HK-2 (cell line): ENCODE measurements at regions not wholly inside any gene's neighbourhood (a gene's known extent, or its start where the extent isn't known, plus 50 kb on each side); places are given as distances from the start of the nearest gene placed in this dataset.

Experiments
- DNase-seq: peaks from one replicate; pipeline ENCODE4 v3.0.0-alpha.2; 2018; ENCODE audit not compliant: unreplicated experiment

DNA sequence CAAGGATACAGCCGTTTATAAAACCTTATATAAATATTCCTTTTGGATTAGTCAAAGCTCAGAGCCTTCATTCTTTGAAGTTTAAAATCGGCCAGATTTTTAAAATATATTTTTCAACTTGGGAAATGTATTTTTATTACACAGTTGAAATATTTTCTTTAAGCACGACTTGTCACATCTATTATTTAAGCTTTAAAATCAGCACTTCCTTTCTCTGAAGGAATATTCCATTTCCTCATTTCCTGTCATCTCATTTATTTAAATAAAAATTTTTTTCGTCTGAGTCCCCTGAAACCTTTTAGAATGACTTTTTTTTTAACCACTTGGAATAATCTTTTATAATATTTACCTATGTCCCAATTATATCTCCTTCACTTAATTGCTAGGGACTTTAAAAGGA is 107.5 kb upstream of the PDE3A start:
- no peak for DNase-seq

DNA sequence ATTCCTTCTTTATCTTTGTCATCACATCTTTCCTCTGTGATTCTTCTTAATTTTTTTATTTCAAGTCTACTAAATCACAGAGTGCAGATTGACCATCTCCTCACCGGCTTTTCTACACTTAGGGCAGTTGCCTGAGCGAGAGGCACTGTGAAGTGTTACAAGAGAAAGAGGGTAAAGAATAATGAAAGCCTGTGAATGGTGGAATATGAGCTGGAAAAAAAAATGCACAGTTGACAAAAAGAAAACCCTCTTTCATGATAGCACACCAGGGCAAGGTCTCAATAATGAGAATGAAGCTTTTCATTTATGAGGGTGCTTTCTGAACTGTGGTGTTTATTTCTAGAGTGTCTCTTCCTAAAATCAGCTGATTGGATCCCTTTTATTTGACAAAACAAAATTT is 106.2 kb upstream of the PDE3A start:
- DNase-seq = no peak

DNA sequence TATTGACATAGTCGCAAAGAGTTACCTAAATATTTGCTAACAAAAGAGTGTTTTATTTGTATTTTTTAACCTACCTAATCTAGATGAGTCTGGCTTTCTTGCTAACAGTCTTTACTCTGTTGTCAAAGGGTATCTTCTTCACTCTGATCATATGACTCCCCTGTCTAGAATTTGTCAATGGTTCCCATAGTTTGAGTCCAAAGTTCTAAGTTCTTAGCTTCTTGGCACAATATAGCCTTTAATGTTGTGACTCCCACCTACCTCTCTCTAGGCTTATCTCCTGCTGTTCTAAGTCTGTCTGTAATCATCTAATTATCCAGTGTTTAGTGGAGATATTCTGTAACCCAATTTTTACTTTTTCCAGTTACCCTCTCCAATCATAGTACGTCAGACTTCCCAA is 104.3 kb upstream of the PDE3A start:
- DNase-seq = no peak

DNA sequence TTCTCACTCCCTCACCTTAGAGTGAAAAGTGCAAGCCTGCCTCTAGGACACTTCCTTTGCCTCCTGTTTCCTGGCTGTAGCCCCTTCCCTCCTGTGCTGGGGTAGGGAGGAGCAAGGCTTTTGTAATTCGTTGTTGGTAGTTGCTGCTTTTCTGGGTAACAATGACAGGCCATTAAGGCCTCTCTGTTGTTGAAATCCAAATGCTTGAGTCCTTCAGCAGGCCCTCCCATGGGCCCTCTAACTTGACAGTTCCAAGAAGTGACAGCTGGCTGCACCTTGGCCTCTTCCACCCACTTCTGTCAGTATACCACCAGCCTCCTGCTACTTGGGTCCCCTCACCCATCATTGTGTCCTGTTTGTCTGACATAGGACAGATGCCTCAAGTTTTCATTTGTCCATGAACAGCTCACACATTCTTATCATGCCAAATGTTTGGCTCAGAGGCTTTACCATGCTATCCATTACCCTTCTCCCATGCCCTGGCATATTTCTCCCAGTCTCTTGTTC is 103.7 kb upstream of the PDE3A start:
- DNase-seq = no peak

DNA sequence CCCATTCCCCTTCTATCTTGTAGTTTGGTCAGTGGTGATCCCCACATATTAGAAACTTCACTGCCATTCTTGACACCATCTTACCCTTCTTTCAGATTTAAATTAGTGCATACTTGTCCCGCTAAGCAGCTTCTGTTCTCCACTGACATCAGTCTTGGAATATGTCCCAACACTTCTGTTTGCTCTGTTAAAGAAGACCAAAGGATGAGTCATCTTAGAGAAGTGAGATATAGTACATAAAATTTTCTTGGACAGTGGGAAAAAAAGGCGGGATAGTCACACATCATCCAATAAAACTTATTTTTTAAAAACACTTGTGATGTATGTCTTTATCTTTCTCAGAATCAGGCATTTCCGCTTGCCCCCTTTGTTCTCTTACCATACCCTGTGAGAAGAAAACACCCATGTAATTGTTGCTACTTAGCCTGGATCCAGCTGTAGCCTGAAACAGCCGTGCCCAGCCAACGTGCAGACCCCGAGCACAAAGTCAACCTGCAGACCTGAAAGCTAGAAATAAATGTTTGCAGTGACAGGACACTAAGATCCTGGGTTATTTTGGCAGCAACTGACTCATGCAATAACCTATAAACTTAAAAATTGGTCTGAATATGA is 100.1 kb upstream of the PDE3A start:
- DNase-seq = no peak

DNA sequence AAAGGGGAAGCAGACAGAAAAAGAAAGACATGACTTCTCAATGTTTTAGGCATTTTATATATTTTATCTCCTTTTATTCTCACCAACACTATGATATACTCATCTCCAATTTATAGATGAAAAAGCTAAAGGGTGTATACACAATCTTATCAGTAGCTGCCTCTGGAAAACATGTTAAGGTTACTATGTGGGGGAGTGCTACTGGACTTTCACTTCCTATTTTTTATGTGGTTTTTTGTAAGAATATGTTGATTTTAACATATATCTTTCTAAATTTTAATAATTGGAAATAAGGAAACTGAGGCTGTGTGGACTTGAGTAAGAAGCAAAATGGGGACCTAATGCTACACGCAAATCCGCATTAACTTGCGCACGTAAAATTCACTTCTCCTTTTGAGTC is 99.6 kb upstream of the PDE3A start:
- DNase-seq = no peak

DNA sequence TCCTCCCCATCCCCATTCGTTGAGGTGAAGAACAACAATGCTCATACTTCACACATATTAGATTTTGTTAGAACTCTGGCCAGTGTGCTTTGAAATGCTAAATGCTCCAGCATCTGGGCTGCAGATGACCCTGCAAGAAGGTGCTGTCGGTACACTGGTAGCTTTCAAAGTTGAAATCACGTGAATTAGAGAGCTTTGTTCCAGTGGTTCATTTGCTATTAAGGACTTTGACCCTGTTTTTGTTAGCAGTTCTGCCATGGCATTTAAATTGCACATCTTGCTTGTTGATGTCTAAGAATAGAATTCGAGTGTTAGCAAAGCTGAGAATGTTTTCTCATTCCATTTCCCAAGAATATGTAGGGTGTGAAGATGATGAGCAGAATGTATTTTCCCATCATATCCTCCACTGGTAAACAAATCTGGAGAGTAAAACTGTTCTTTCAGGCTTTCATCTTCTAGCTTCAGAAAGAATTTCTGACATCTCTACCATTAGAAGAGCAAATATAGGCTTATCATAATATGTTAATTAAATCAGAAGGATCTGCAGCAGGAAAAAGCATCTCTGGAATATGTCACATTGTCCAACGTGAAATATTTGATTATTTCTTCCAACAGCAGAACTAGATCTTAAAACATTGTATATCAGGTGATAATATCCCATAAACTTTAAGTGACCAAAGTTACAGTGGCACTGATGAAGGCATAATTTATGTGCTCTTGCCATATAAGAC is 98.8 kb upstream of the PDE3A start:
- DNase-seq = no peak

DNA sequence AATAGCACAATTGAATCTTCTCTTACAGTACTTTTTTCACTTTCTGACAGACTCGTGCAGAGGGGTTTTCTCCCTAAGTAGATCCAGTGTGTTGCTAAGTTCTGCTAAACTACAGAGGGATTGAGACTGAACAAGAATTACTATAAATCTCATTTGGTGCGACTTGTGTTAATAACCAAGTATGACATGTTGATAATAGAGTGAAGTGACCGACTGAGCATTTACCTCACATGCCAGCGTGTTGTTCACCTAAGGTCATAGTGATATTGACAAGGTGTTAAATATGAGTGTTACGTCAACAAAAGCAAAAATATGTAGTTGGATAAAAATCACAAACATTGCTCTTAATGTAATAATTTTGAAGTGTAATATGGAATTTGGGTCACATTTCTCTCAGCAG is 97.8 kb upstream of the PDE3A start:
- DNase-seq = no peak

DNA sequence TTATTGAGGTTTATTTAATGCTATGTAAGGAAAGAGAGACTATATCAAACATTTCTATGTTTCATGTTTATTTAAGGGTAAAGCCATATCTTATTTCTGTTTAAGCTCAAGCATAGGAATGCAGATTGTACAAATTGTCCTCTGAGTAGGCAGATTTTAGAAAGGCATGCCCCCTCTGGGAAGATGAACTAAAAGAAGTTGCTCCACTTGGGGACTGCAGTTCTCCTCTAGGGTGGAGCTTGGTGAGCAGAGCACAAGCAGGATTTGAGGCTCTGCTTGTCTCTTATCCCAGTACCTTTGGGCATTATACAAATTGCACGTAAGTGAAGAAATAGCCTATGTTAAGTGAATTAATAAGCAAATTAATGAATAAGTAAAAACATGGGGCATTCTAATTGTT is 96.2 kb upstream of the PDE3A start:
- no peak for DNase-seq

DNA sequence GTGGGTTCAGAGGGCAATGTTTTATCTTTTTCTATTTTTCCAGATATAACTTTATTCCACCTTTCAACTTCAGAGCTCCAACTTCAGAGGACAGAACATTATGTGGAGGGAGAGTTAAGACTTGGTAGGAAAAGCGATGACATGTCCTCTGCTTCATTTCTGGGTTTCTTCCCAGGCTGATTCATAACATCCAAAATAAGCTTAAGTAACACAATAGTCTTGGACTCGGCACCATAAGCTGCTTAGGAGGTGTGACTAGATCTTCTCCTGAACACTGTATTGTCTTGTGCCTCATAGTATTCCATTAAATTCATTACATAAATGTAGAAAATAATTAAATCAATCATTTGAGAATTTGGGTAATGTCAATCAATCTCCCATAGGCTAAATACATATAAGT is 95.5 kb upstream of the PDE3A start:
- no peak for DNase-seq

DNA sequence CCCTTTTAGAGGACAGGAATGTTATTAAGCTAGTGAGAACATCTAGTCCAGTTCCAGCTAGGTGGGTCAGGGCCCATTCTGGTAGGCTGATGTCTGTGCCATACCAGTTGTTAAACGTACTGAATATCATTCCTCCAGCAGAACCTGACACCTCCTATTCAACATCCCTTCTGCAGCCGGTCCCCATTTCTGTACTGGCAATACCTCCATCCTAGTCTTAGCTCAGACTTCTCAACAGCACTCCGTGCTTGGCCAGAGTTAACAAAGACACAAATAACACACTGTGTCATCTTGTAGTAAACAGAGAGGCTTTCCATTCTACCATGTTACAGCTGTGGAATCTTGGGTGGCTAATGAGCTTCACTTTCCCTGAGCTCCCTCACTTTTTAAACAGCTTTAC is 94.3 kb upstream of the PDE3A start:
- no peak for DNase-seq

DNA sequence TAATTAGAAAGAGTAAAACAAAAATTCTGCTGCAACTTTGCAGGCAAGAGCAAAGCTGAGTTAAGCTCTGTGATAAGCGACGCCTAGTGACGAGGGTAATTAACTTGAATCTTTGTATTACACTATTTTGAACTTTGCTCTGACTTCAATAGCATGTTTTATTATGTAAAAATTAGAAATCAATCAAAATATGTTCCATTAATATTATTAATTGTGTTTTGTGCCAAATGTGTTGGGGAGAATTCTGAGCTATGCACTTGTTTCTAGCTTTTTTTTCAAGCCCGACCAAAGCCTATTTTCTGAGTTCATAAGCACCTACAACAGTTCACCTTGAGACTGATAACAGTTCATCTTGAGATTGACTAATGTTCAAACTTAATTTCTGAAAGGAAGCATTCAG is 90.1 kb upstream of the PDE3A start:
- no peak for DNase-seq

DNA sequence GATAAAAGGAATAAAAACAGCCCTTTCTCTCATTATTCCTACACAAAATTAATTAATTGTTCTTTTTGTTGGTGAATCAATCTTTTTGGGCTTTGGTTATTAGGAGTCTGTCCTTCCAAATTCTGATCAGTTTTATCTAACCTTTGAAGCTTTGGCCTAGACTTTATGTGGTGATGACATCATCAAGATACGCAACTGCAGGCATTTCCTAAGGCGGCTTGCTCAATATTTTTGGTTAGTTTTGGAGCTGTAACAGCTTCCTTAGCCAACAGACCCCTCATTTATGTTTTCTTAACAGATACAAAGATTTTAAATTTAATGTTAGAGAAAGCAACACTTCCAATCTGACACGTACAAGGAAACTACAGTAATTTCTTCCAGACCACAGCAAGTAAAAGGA is 87.8 kb upstream of the PDE3A start:
- DNase-seq = no peak

DNA sequence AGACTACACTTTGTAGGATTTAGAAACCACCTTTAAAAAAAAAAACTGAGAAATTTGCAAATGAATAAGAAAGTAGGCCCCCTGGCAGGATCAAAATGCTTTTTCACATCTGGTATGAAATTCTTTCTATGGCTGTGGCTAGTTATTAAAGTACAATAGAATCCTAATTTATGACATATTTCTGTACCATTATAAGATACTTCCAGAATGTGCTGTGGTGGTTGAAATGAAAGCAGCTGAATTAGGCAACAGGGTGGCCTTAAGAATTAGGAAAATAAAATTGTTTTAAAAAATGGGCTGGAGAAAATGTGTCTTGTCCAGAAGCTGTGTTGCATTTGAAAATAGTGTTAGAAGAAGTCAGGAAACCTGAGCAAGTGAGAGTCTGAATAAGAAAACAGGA is 85.9 kb upstream of the PDE3A start:
- no peak for DNase-seq

DNA sequence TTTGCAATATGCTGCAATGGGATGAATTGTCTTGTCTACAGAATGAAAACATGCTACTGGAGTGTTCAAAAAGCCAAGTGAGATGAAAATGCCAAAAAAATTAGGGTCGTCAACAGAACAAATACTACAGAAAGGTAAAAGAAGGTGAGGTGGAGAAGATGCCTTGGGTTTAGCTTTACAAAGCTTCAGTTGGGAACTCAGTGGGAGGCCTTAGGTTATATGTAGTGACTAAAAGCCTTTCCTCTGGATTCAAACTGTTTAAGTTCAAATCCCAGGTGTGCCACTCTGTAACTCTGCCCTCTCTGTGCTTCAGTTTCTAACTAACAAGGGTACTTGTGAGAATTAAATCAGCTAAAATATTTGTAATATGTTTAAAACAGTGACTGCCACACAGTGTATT is 84.9 kb upstream of the PDE3A start:
- no peak for DNase-seq

DNA sequence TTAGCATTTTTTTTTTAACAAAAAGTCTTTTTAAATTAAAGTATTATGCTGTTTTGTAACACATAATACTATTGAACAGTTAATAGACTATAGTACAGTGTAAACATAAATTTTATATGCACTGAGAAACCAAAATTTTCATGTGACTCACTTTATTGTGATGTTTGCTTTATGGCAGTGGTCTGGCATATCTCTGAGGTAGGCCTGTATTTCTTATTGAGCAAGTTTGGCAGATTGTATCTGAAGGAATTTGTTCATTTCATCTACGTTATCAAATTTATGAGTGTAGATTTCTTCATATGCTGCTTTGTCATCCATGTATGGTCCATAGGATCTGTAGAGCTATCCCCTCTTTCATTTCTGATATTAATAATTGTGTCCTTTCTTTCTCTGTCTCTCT is 78.8 kb upstream of the PDE3A start:
- DNase-seq = no peak

DNA sequence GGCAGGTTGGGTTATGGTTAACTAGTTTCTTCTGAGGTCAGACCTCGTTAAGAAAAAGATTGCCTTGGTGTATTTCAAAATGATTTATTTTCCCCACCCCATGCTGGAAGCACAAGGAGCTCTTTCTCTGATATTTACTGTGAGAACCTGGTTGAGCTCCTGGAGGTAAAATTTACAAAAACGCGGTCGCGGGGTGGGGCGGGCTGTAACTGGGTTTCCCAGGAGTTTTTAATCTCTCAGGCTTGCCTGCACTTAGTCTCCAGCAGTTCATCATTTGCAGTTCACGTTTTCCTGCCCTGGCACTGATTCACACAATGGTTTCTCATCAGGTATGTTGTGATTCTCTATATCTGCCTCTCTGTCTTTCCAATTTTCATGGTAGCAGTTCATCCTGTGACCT is 67.9 kb upstream of the PDE3A start:
- DNase-seq = no peak

DNA sequence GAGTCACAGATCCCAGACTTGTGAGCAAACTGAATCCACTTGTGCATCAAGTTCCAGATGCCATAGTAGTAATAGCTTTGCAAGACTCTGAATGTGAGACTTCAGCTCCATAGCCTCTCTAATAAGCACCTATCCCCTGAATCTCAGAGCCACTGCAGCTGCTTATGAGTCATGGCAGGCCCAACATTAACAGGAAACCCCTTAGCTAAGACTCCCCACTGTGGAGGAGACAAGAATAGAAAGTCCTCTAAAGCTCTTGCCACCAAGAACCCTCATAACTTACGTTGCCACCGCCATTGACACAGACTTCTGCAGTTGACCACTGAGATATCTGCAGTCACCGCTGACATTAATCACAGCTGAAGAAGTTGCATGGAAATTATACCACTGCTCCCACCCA is 62.9 kb upstream of the PDE3A start:
- DNase-seq = no peak

DNA sequence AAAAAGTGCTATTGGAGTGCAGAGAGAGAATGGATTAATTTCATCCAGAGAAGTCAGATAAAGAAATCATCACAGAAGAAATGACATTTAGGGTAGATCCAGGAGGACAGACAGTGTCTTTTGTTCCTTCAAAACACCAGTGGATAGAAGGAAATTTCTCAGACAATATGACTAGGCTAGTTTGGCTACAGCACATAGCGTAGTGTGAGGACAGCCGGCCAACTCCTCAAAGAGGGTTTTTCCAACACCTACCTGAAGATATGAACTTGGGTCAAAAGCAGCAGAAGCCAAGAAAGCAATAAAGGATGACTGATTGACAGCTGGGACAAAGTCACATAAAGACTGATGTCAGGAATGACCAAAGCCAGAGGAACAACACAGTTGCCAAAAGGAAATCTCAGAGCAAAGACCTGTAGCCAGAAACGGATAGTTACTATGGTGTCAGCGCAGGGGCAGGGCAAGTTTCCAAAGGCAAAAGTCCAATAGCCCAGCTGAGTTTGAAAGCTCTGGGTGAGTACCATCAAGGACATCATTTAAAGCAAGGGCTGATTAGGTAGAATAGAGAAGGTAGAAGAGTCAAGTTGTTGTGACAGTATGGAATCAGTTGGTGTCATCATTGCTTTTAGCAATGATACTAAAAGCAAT is 58.7 kb upstream of the PDE3A start:
- DNase-seq = no peak

DNA sequence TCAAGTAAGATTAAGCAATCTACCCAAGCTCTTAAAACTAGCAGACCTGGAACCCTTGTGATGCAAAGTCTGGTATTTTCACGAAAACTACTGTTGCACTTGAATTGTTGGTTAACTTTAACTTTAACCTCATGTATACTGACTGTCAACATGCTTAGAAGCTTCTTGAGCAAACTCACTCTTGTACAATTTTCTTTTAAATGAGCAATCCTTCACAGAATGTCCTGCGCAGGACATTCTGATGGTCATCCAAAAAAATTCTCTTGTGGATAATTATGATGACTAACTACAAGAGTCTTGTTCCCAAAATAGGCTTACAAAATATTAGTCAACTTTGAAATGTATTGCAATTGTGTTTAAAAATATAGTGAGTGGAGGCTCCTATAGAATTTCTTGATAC is 54.0 kb upstream of the PDE3A start:
- no peak for DNase-seq

DNA sequence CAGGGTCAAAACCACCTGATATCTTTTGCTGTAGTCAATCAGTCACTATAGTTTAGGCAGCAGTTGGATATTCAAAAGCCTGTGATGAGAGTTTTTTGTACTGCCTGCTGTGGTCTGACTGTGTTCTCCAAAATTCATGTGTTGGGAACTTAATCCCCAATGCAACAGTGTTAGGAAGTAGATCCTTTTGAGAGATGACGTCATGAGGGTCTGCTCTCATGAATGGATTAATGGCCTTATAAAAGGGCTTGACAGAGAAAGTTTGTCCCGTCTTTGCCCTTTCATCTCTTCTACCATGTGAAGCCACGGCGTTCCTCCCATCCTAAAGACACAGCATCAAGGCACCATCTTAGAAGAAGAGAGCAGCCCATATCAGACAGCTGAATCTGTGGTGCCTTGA is 50.8 kb upstream of the PDE3A start:
- no peak for DNase-seq
